AG09309 (cell line): ENCODE measurements at regions not wholly inside any gene's neighbourhood (a gene's known extent, or its start where the extent isn't known, plus 50 kb on each side); places are given as distances from the start of the nearest gene placed in this dataset.

Experiments used
- DNase-seq: peaks from one replicate; pipeline ENCODE4 v3.0.0-alpha.2; 2010; ENCODE audit warnings: low read depth
- H3K4me3 ChIP-seq: 2 replicates; pipeline ENCODE4 v1.5.1; 2011; ENCODE audit warnings: mild to moderate bottlenecking, low read depth, low read length, moderate library complexity; ENCODE audit not compliant: control insufficient read depth
- CTCF ChIP-seq: IDR thresholded peaks from 2 replicates; pipeline ENCODE4 v1.5.1; 2011; ENCODE audit warnings: mild to moderate bottlenecking, low read depth, low read length, inconsistent platforms; ENCODE audit not compliant: insufficient read depth, control insufficient read depth; ENCODE audit errors: missing control alignments

- DNase-seq: peak; percentile 97
- TF ChIP-seq CTCF: no peak
- no peak overlapping the region for H3K4me3 ChIP-seq
Observed at GRCh38 chr6:169097381-169097959, 156.2 kb downstream of the THBS2 start.

- TF ChIP-seq CTCF: no peak
- no peak for DNase-seq
- no peak overlapping the region for H3K4me3 ChIP-seq
Observed at GRCh38 chr6:169096388-169096787, 157.3 kb downstream of the THBS2 start.

- TF ChIP-seq CTCF: no peak
- DNase-seq: no peak
- H3K4me3 ChIP-seq: no peak overlapping the region
Observed at GRCh38 chr6:169095153-169095552, 158.5 kb downstream of the THBS2 start.

- H3K4me3 ChIP-seq: no peak overlapping the region
- DNase-seq: no peak
- TF ChIP-seq CTCF: no peak
Observed at GRCh38 chr6:169094552-169094950, 159.1 kb downstream of the THBS2 start.

GRCh38 chr6:169093770-169094551 is 159.7 kb downstream of the THBS2 start:
- H3K4me3 ChIP-seq: no peak overlapping the region
- DNase-seq: no peak
- TF ChIP-seq CTCF: no peak

GRCh38 chr6:169093066-169093723 is 160.5 kb downstream of the THBS2 start:
- no peak for TF ChIP-seq CTCF
- H3K4me3 ChIP-seq: no peak overlapping the region
- DNase-seq: peak; percentile 55
